H1 (cell line): ENCODE measurements at regions not wholly inside any gene's neighbourhood (a gene's known extent, or its start where the extent isn't known, plus 50 kb on each side); places are given as distances from the start of the nearest gene placed in this dataset.

Experiments
- BRCA1 ChIP-seq: IDR thresholded peaks from 2 replicates; pipeline ENCODE4 v1.6.1; 2012; ENCODE audit warnings: low read depth, low read length, improper control_type of control experiment
- CBX5 ChIP-seq: fragments of 300-800, 300-1000 bp; sonication (generic); IDR thresholded peaks from 2 replicates; pipeline ENCODE4 v1.7.1; 2016; ENCODE audit warnings: antibody characterized with exemption, low read length, low read depth
- EP300 ChIP-seq, 2 experiments: IDR thresholded peaks; 1 replicate in 1 of 2; 2 replicates in 1 of 2; pipeline ENCODE4 v1.6.1; 2011 to 2012; ENCODE audit warnings: low read depth in 2 of 2, low read length in 2 of 2, mild to moderate bottlenecking in 2 of 2, borderline replicate concordance in 1 of 2, inconsistent platforms in 1 of 2, moderate library complexity in 1 of 2
- EZH2 ChIP-seq: fragments of 200-600 bp; sonication (generic); IDR thresholded peaks from 2 replicates; pipeline ENCODE4 v1.7.1; 2012; ENCODE audit warnings: low read depth, mild to moderate bottlenecking, moderate library complexity, low read length, inconsistent platforms; ENCODE audit not compliant: severe bottlenecking
- NRF1 ChIP-seq: IDR thresholded peaks from 2 replicates; pipeline ENCODE4 v1.6.1; 2011; ENCODE audit warnings: mild to moderate bottlenecking, low read depth, low read length, improper control_type of control experiment
- POLR2A ChIP-seq, 2 experiments: IDR thresholded peaks; 1 replicate in 1 of 2; 2 replicates in 1 of 2; pipeline ENCODE4 v1.6.1; 2011; ENCODE audit warnings: low read depth in 2 of 2, low read length in 2 of 2, mild to moderate bottlenecking in 2 of 2; ENCODE audit errors: control extremely low read depth in 1 of 2
- POLR2AphosphoS5 ChIP-seq: IDR thresholded peaks from 2 replicates; pipeline ENCODE4 v1.6.1; 2011; ENCODE audit warnings: low read depth, low read length
- SP1 ChIP-seq: IDR thresholded peaks from 2 replicates; pipeline ENCODE4 v1.6.1; 2011; ENCODE audit warnings: low read depth, low read length
- TEAD4 ChIP-seq: IDR thresholded peaks from 2 replicates; pipeline ENCODE4 v1.6.1; 2012; ENCODE audit warnings: low read depth, low read length, inconsistent platforms, mixed read lengths
- YY1 ChIP-seq: IDR thresholded peaks from 2 replicates; pipeline ENCODE4 v1.6.1; 2011; ENCODE audit warnings: low read depth, mild to moderate bottlenecking, low read length
- TF ChIP-seq, protein P1 (sequence below), 3 experiments: IDR thresholded peaks; 1 replicate in 2 of 3; 2 replicates in 1 of 3; pipeline versions ENCODE4 v1.5.1 to v1.6.1; 2011; ENCODE audit warnings: low read length in 3 of 3, mild to moderate bottlenecking in 3 of 3, inconsistent platforms in 2 of 3, low read depth in 1 of 3, moderate library complexity in 1 of 3; ENCODE audit not compliant: insufficient read depth in 1 of 3; ENCODE audit errors: control extremely low read depth in 1 of 3
- TF ChIP-seq, protein P2 (sequence below): IDR thresholded peaks from 2 replicates; pipeline ENCODE4 v1.6.1; 2011; ENCODE audit warnings: low read length, improper control_type of control experiment
- TF ChIP-seq, protein P3 (sequence below): IDR thresholded peaks from 2 replicates; pipeline ENCODE4 v1.6.1; 2012; ENCODE audit warnings: inconsistent platforms

DNA sequence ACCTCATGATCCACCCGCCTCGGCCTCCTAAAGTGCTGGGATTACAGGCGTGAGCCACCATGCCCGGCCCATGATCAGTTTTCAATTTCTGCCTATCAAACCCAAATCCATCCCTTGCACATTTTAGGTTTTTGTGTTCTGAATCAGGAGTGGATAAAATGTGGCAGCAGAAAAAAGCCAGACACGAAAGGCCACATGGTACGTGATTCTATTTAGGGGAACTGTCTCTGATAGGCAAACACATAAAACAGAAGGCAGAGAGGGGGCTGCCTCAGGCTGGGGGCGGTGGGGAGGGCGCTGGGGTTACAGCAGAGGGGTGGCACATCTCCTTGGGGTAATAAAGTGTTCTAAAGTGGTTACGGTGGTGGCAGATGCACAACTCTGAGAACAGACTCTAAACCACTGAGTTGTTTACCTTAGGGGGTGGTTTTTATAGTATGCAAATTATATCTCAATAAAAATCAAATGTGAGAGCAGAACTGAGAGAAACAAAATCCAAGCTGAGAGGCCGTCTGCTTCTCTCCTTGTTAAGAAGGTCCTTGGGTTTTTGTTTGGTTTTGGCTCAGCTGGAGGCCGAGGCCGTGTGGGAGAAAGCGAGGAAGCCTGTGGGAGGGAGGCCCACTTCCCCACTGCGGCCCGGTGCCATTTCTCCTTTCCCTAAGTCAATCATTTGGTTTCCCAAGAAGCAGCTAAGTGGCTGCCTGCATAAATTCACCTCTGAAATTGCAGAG is 78.0 kb downstream of the SOWAHC start:
- TF ChIP-seq, protein P1, sequence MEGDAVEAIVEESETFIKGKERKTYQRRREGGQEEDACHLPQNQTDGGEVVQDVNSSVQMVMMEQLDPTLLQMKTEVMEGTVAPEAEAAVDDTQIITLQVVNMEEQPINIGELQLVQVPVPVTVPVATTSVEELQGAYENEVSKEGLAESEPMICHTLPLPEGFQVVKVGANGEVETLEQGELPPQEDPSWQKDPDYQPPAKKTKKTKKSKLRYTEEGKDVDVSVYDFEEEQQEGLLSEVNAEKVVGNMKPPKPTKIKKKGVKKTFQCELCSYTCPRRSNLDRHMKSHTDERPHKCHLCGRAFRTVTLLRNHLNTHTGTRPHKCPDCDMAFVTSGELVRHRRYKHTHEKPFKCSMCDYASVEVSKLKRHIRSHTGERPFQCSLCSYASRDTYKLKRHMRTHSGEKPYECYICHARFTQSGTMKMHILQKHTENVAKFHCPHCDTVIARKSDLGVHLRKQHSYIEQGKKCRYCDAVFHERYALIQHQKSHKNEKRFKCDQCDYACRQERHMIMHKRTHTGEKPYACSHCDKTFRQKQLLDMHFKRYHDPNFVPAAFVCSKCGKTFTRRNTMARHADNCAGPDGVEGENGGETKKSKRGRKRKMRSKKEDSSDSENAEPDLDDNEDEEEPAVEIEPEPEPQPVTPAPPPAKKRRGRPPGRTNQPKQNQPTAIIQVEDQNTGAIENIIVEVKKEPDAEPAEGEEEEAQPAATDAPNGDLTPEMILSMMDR (IDR thresholded peaks at IDR 0.05; ENCODE audit: control extremely low read depth in 1 of 3, insufficient read depth in 1 of 3, low read depth in 1 of 3, low read length in 3 of 3), result no peak
- no peak for TF ChIP-seq EP300 (IDR thresholded peaks at IDR 0.05; ENCODE audit: borderline replicate concordance in 1 of 2, low read depth in 2 of 2, low read length in 2 of 2)
- TF ChIP-seq, protein P2, sequence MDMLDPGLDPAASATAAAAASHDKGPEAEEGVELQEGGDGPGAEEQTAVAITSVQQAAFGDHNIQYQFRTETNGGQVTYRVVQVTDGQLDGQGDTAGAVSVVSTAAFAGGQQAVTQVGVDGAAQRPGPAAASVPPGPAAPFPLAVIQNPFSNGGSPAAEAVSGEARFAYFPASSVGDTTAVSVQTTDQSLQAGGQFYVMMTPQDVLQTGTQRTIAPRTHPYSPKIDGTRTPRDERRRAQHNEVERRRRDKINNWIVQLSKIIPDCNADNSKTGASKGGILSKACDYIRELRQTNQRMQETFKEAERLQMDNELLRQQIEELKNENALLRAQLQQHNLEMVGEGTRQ, result no peak
- TF ChIP-seq POLR2A (IDR thresholded peaks at IDR 0.05; ENCODE audit: control extremely low read depth in 1 of 2, low read depth in 2 of 2, low read length in 2 of 2), result no peak
- TF ChIP-seq, protein P3, sequence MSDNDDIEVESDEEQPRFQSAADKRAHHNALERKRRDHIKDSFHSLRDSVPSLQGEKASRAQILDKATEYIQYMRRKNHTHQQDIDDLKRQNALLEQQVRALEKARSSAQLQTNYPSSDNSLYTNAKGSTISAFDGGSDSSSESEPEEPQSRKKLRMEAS, result no peak
- TF ChIP-seq POLR2AphosphoS5, result no peak
- TF ChIP-seq BRCA1, result no peak
- TF ChIP-seq EZH2, result no peak
- TF ChIP-seq YY1, result no peak
- no peak for TF ChIP-seq CBX5
- TF ChIP-seq NRF1, result no peak
- TF ChIP-seq TEAD4, result no peak
- no peak for TF ChIP-seq SP1
